ENCODE measurements at regions not wholly inside any gene's neighbourhood (a gene's known extent, or its start where the extent isn't known, plus 50 kb on each side); places are given as distances from the start of the nearest gene placed in this dataset.

DNA sequence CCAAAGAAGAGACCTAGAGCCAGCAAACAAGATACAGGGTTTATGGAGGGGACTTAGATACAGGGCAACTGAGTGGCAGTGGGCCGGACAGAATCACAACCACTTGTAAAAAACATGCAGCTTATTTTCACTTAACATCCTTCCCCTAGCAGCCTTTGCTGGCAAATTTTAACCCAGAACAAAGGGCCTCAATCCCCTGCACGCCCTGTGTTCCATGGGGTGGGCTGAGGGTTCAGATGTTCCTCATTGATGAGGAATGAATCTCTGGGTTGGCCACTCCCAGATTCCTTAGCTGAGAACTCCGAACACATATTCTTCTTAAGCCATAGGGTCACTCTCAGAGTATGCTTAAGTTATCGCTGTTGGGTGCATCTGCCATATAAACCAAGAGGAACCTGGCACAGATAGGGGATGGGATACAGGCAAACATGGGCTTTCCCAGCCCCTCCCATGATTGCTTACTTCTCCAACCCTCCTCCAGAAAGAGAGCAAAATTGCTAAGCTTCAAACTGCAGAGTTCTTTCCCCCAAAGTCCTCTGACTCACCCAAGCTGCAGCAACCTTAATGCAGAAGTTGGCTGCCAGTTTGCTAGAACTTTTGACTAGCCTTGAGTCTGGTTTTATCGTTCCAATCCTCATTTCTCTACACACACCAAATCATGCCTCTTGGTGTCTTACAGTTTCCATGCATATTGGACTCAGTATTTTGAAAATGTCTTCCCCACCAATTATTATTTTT lies 146.9 kb downstream of the CD47 start:
- TF ChIP-seq, protein P1, sequence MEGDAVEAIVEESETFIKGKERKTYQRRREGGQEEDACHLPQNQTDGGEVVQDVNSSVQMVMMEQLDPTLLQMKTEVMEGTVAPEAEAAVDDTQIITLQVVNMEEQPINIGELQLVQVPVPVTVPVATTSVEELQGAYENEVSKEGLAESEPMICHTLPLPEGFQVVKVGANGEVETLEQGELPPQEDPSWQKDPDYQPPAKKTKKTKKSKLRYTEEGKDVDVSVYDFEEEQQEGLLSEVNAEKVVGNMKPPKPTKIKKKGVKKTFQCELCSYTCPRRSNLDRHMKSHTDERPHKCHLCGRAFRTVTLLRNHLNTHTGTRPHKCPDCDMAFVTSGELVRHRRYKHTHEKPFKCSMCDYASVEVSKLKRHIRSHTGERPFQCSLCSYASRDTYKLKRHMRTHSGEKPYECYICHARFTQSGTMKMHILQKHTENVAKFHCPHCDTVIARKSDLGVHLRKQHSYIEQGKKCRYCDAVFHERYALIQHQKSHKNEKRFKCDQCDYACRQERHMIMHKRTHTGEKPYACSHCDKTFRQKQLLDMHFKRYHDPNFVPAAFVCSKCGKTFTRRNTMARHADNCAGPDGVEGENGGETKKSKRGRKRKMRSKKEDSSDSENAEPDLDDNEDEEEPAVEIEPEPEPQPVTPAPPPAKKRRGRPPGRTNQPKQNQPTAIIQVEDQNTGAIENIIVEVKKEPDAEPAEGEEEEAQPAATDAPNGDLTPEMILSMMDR (IDR thresholded peaks at IDR 0.05) = no peak
- no peak for TF ChIP-seq POLR2A (IDR thresholded peaks at IDR 0.05)

All from lower leg skin (tissue), 3 donors.